AG10803 (cell line): ENCODE measurements at regions not wholly inside any gene's neighbourhood (a gene's known extent, or its start where the extent isn't known, plus 50 kb on each side); places are given as distances from the start of the nearest gene placed in this dataset.

Experiments used
- DNase-seq: peaks from one replicate; pipeline ENCODE4 v3.0.0; 2010; ENCODE audit warnings: low read depth
- H3K4me3 ChIP-seq: 2 replicates; pipeline ENCODE4 v1.5.1; 2011; ENCODE audit warnings: mild to moderate bottlenecking, low read length, control low read depth
- CTCF ChIP-seq: conservative IDR thresholded peaks from 2 replicates; pipeline ENCODE4 v1.5.1; 2011; ENCODE audit warnings: mild to moderate bottlenecking, low read length, control low read depth, inconsistent platforms

- no peak for TF ChIP-seq CTCF
- DNase-seq: no peak
- no peak overlapping the region for H3K4me3 ChIP-seq
Observed at GRCh38 chr4:72828864-72829263, 240.7 kb downstream of the COX18 start.

GRCh38 chr4:72827968-72828367, 241.5 kb downstream of the COX18 start:
- no peak for DNase-seq
- H3K4me3 ChIP-seq: no peak overlapping the region
- no peak for TF ChIP-seq CTCF

- H3K4me3 ChIP-seq: no peak overlapping the region
- no peak for TF ChIP-seq CTCF
- DNase-seq: no peak
Observed at GRCh38 chr4:72820107-72820506, 249.4 kb downstream of the COX18 start.

GRCh38 chr4:72817012-72817411, 248.0 kb upstream of the ADAMTS3 start:
- peak; percentile 21 for DNase-seq
- H3K4me3 ChIP-seq: no peak overlapping the region
- no peak for TF ChIP-seq CTCF

GRCh38 chr4:72814241-72814640, 245.2 kb upstream of the ADAMTS3 start:
- H3K4me3 ChIP-seq: no peak overlapping the region
- no peak for TF ChIP-seq CTCF
- DNase-seq: no peak

GRCh38 chr4:72809208-72809607, 240.2 kb upstream of the ADAMTS3 start:
- DNase-seq: peak; percentile 23
- H3K4me3 ChIP-seq: no peak overlapping the region
- no peak for TF ChIP-seq CTCF

- DNase-seq: no peak
- no peak for TF ChIP-seq CTCF
- H3K4me3 ChIP-seq: no peak overlapping the region
Observed at GRCh38 chr4:72805284-72805683, 236.3 kb upstream of the ADAMTS3 start.
